Effector CD8-positive, alpha-beta T cell (primary cell): ENCODE measurements at regions not wholly inside any gene's neighbourhood (a gene's known extent, or its start where the extent isn't known, plus 50 kb on each side); places are given as distances from the start of the nearest gene placed in this dataset.
"Not testable (repeated sequence)": the region's sequence is repeated elsewhere in the genome, so short reads cannot be mapped to it uniquely, and the experiment has no call there.

Source experiments
- DNase-seq: peaks from one replicate; lab custom pipeline; 2025; lab: John Stamatoyannopoulos, UW

GRCh38 chrX:26873736-26874135 is 589.4 kb downstream of the PPP4R3C start:
- DNase-seq, result no peak

GRCh38 chrX:26871967-26872366 is 591.2 kb downstream of the PPP4R3C start:
- no peak for DNase-seq

GRCh38 chrX:26851981-26852380 is 611.2 kb downstream of the PPP4R3C start:
- DNase-seq, result no peak

GRCh38 chrX:26848511-26848910 is 614.6 kb downstream of the PPP4R3C start:
- no peak for DNase-seq

- no peak for DNase-seq
These were observed 618.1 kb downstream of the PPP4R3C start for GRCh38 chrX:26845056-26845455.

- no peak for DNase-seq
These were observed 606.5 kb downstream of the MAGEB5 start for GRCh38 chrX:26822448-26822847.

- no peak for DNase-seq
These were observed 573.8 kb downstream of the MAGEB5 start for GRCh38 chrX:26789751-26790150.

GRCh38 chrX:26788402-26788998 is 572.5 kb downstream of the MAGEB5 start:
- DNase-seq, result no peak

- DNase-seq, result no peak
These were observed 567.7 kb downstream of the MAGEB5 start for GRCh38 chrX:26783512-26784225.

GRCh38 chrX:26778320-26778888 is 562.4 kb downstream of the MAGEB5 start:
- DNase-seq, result no peak

GRCh38 chrX:26762253-26762652 is 546.3 kb downstream of the MAGEB5 start:
- DNase-seq, result no peak

- not testable (repeated sequence) for DNase-seq
These were observed 539.8 kb downstream of the MAGEB5 start for GRCh38 chrX:26755760-26756159.

- DNase-seq, result no peak
These were observed 531.9 kb downstream of the MAGEB5 start for GRCh38 chrX:26747877-26748276.

- no peak for DNase-seq
These were observed 506.9 kb downstream of the MAGEB5 start for GRCh38 chrX:26722666-26723428.

GRCh38 chrX:26672571-26672970 is 456.6 kb downstream of the MAGEB5 start:
- no peak for DNase-seq

- DNase-seq, result no peak
These were observed 454.6 kb downstream of the MAGEB5 start for GRCh38 chrX:26670521-26670920.

- no peak for DNase-seq
These were observed 448.9 kb downstream of the MAGEB5 start for GRCh38 chrX:26664919-26665318.

- no peak for DNase-seq
These were observed 437.1 kb downstream of the MAGEB5 start for GRCh38 chrX:26653050-26653449.

- no peak for DNase-seq
These were observed 435.8 kb downstream of the MAGEB5 start for GRCh38 chrX:26651755-26652154.

GRCh38 chrX:26649534-26649933 is 433.6 kb downstream of the MAGEB5 start:
- DNase-seq, result no peak

GRCh38 chrX:26631385-26631784 is 415.4 kb downstream of the MAGEB5 start:
- DNase-seq, result no peak

- DNase-seq, result no peak
These were observed 398.0 kb downstream of the MAGEB5 start for GRCh38 chrX:26613956-26614355.

- DNase-seq, result no peak
These were observed 391.0 kb downstream of the MAGEB5 start for GRCh38 chrX:26606971-26607370.
